Lower leg skin (tissue), 3 donors: ENCODE measurements at regions not wholly inside any gene's neighbourhood (a gene's known extent, or its start where the extent isn't known, plus 50 kb on each side); places are given as distances from the start of the nearest gene placed in this dataset.

Source experiments
- POLR2A ChIP-seq, 2 donors: fragments of 450-650 bp; IDR thresholded peaks; one replicate each; pipeline ENCODE4 v1.6.1; 2016 to 2017; ENCODE audit warnings: antibody characterized with exemption in 2 of 2, mild to moderate bottlenecking in 1 of 2, moderate library complexity in 1 of 2
- TF ChIP-seq, protein P1 (sequence below), 3 donors: fragments of 450-650 bp; IDR thresholded peaks; one replicate each; pipeline ENCODE4 v1.5.1; 2016; ENCODE audit warnings: antibody characterized with exemption in 3 of 3, mild to moderate bottlenecking in 3 of 3, moderate library complexity in 2 of 3

DNA sequence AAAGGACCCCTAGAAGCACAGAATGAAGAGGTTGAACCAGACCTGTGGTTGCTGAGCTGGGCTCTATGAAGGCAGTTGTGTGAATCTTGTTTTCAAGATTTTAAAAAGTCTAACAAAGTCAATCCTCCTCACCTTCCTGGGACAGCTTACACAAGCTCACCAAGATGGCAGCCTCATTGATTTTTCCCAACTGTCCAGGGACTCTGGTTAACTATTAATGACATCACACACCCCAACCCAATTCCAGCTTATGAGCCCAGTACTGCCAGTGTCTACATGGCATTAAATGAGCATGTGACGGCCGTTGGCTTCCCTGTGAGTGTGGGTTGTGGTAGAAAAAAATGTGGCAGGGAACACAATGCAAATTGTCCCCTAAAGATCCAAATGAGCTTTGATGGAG, 137.0 kb downstream of the CHST1 start:
- TF ChIP-seq, protein P1, sequence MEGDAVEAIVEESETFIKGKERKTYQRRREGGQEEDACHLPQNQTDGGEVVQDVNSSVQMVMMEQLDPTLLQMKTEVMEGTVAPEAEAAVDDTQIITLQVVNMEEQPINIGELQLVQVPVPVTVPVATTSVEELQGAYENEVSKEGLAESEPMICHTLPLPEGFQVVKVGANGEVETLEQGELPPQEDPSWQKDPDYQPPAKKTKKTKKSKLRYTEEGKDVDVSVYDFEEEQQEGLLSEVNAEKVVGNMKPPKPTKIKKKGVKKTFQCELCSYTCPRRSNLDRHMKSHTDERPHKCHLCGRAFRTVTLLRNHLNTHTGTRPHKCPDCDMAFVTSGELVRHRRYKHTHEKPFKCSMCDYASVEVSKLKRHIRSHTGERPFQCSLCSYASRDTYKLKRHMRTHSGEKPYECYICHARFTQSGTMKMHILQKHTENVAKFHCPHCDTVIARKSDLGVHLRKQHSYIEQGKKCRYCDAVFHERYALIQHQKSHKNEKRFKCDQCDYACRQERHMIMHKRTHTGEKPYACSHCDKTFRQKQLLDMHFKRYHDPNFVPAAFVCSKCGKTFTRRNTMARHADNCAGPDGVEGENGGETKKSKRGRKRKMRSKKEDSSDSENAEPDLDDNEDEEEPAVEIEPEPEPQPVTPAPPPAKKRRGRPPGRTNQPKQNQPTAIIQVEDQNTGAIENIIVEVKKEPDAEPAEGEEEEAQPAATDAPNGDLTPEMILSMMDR (IDR thresholded peaks at IDR 0.05) = no peak
- no peak for TF ChIP-seq POLR2A (IDR thresholded peaks at IDR 0.05)
